GM21737 (cell line): ENCODE measurements at regions not wholly inside any gene's neighbourhood (a gene's known extent, or its start where the extent isn't known, plus 50 kb on each side); places are given as distances from the start of the nearest gene placed in this dataset.
"Not testable (repeated sequence)": the region's sequence is repeated elsewhere in the genome, so short reads cannot be mapped to it uniquely, and the experiment has no call there.

Source experiments
- ATAC-seq: cut with Tn5 transposase; IDR thresholded peaks from one replicate; pipeline ENCODE4 v1.9.1; 2021; ENCODE audit warnings: mild to moderate bottlenecking, moderate library complexity; ENCODE audit not compliant: unreplicated experiment

- ATAC-seq, result not testable (repeated sequence)
Measured at GRCh38 chr4:69013933-69014332, 62.3 kb upstream of the UGT2A3 start.

GRCh38 chr4:69017986-69018385 is 66.4 kb upstream of the UGT2A3 start:
- not testable (repeated sequence) for ATAC-seq

- not testable (repeated sequence) for ATAC-seq
Measured at GRCh38 chr4:69019538-69020461, 68.2 kb upstream of the UGT2A3 start.

- ATAC-seq, result not testable (repeated sequence)
Measured at GRCh38 chr4:69020462-69020807, 68.8 kb upstream of the UGT2A3 start.

- peak; percentile 64 for ATAC-seq
Measured at GRCh38 chr4:69025191-69025998, 70.9 kb upstream of the UGT2B7 start.

- no peak for ATAC-seq
Measured at GRCh38 chr4:69025999-69026387, 70.3 kb upstream of the UGT2B7 start.

- ATAC-seq, result no peak
Measured at GRCh38 chr4:69026974-69027373, 69.3 kb upstream of the UGT2B7 start.

GRCh38 chr4:69030326-69030725 is 65.9 kb upstream of the UGT2B7 start:
- ATAC-seq, result no peak

GRCh38 chr4:69032847-69033638 is 63.2 kb upstream of the UGT2B7 start:
- no peak for ATAC-seq

GRCh38 chr4:69034315-69034740 is 61.9 kb upstream of the UGT2B7 start:
- not testable (repeated sequence) for ATAC-seq

- no peak for ATAC-seq
Measured at GRCh38 chr4:69038582-69038981, 57.7 kb upstream of the UGT2B7 start.

- no peak for ATAC-seq
Measured at GRCh38 chr4:69039071-69039470, 57.2 kb upstream of the UGT2B7 start.

- ATAC-seq, result no peak
Measured at GRCh38 chr4:69044247-69044646, 52.0 kb upstream of the UGT2B7 start.
